ENCODE measurements at regions not wholly inside any gene's neighbourhood (a gene's known extent, or its start where the extent isn't known, plus 50 kb on each side); places are given as distances from the start of the nearest gene placed in this dataset.

GRCh38 chr4:151894246-151894645 lies 133.4 kb upstream of the GATB start:
- TF ChIP-seq CTCF (IDR thresholded peaks at IDR 0.05; ENCODE audit: low read length) (no peak), EZH2phosphoT487 (IDR thresholded peaks at IDR 0.05; ENCODE audit: low read length) (no peak)
